Coronary artery (tissue), 2 donors: ENCODE measurements at regions not wholly inside any gene's neighbourhood (a gene's known extent, or its start where the extent isn't known, plus 50 kb on each side); places are given as distances from the start of the nearest gene placed in this dataset.

ENCODE experiments used
- DNase-seq: peaks from one replicate; pipeline ENCODE4 v3.0.0-alpha.2; 2017; ENCODE audit warnings: low spot score
- H3K27ac ChIP-seq, 2 donors: fragments of 200-600 bp; sonication (generic); one replicate each; pipeline ENCODE4 v1.5.1; 2016 to 2019
- H3K4me3 ChIP-seq: fragments of 200-600 bp; sonication (generic); 2 replicates; pipeline ENCODE4 v1.5.1; 2016; ENCODE audit warnings: mild to moderate bottlenecking, moderate library complexity
- TF ChIP-seq, protein P1 (sequence below): fragments of 200-600 bp; sonication (generic); IDR thresholded peaks from one replicate; pipeline ENCODE4 v1.5.1; 2019; ENCODE audit warnings: antibody characterized with exemption

DNA sequence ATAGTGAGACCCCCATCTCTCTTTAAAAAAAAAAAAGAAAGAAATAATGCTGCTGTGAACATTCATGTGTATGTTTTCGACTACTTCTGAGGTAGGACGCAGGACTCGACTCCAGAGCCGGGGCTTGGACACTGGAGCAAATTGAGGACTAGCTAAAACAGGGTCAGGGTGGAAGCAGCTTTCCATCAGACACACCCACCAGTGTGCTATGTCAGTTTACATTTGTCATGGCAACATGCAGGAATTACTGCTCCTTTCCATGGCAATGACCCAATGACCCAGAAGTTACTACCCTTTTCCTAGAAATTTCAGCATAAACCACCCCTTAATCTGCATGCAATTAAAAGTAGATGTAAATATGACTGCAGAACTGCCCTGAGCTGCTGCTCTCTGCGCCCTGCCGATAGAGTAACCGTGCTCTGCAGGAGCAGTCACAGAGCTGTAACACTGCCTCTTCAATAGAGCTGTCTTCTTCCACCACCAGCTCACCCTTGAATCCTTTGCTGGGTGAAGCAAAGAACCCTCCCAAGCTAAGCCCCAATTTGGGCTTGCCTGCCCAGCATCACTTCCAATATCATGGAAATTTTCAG lies 61.6 kb upstream of the ZNF599 start:
- TF ChIP-seq, protein P1, sequence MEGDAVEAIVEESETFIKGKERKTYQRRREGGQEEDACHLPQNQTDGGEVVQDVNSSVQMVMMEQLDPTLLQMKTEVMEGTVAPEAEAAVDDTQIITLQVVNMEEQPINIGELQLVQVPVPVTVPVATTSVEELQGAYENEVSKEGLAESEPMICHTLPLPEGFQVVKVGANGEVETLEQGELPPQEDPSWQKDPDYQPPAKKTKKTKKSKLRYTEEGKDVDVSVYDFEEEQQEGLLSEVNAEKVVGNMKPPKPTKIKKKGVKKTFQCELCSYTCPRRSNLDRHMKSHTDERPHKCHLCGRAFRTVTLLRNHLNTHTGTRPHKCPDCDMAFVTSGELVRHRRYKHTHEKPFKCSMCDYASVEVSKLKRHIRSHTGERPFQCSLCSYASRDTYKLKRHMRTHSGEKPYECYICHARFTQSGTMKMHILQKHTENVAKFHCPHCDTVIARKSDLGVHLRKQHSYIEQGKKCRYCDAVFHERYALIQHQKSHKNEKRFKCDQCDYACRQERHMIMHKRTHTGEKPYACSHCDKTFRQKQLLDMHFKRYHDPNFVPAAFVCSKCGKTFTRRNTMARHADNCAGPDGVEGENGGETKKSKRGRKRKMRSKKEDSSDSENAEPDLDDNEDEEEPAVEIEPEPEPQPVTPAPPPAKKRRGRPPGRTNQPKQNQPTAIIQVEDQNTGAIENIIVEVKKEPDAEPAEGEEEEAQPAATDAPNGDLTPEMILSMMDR, result no peak
- no peak overlapping the region for H3K27ac ChIP-seq
- H3K4me3 ChIP-seq, result no peak overlapping the region
- no peak for DNase-seq

DNA sequence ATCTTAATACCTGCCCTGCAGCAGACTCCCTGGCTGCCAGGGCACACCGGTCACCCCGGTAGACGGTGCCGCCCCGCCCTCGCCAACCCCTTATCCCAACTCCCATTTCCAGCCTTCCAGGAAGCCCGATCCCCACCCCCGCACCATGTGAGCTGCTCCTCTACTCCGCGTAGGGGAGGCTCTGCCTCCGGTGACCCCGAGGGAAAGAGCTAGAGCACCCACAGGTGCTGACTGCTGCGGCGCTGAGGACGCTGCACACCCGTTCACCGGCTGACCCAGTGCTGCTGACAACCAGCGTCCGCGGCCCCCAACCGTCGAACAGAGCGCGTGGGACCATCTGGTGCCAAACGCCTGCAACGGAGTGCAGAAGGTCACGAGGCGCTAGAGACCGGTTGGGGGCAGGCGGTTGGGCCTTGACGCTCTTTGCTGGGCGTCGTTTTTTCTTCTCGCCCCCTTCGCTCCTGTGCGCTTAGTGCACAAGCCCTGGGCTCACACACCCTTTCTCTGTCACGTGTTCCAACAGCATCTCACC lies 59.6 kb upstream of the ZNF599 start:
- H3K4me3 ChIP-seq, result no peak overlapping the region
- TF ChIP-seq, protein P1, result no peak
- H3K27ac ChIP-seq, result no peak overlapping the region
- no peak for DNase-seq

DNA sequence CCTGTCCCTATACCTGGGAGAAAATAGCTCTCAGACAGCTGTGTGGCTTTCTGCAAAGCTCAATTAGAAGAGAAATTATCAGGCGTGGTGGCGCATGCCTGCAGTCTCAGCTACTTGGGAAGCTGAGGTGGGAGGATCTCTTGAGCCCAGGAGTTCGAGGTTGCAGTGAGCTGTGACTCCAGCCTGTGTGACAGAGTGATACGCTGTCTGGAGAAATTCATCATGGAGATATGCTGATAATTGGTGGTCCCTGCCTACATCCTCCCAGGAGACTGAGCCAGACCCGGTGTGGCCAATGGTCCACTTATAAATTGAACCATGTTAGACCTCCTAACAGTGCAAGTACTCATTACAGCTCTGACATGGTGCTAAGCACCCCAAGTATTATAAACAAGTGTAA lies 58.7 kb upstream of the ZNF599 start:
- TF ChIP-seq, protein P1, result no peak
- DNase-seq, result no peak
- Histone ChIP-seq H3K4me3 (no peak overlapping the region), H3K27ac (no peak overlapping the region)

DNA sequence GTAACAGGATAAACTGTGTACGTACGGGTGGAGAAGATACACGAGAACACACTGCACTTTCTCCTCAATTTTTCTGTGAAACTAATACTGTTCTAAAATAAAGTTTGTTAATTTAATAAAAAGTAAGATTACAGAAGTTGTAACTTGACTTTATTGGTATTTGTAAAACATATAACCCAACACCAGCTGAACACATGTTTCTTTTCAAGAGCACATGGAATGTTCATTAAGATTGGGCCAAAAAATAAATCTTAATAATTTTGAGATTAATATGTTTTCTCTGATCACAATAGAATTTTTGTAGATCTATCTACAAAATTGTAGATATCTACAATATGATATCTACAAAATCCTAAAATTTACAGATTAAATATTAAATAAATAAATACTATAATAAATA lies 55.1 kb upstream of the ZNF599 start:
- no peak for DNase-seq
- TF ChIP-seq, protein P1, result no peak

DNA sequence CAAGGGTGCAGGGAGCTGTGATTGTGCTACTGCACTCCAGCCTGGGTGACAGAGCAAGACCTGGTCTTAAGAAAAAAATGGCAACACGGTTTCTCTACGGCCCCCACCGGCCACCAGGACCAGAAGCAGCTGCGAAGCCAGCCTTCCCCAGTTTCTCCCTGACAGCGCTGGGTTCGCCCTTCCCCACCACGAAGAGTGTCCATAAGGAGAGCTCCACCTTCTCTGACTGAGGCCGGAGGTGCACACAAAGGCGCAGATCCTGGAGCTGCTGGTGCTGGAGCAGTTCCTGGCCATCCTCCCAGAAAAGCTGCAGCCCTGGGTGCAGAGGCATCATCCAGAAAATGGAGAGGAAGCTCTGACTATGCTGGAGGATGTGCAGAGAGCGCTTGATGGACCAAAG lies 52.2 kb upstream of the ZNF599 start:
- TF ChIP-seq, protein P1, result no peak
- DNase-seq, result no peak
- Histone ChIP-seq H3K4me3 (no peak overlapping the region), H3K27ac (no peak overlapping the region)

More for the DNA sequence above, 55.1 kb upstream of the ZNF599 start:
- no peak overlapping the region for H3K4me3 ChIP-seq
- H3K27ac ChIP-seq, result no peak overlapping the region

DNA sequence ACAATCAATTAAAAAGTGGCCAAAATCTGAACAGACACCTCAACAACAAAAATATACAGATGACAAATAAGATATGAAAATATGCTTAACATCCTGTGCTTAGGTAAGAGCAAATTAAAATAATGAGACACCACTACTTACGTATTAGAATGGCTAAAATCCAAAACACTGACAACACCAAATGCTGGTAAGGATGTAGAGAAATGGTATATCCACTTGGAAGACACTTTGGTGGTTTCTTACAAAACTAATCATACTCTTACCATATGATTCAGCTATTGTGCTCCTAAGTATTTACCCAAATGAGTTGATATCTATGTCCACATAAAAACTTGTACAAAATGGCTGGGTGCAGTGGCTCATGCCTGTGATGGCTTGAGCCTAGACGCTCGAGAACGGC lies 51.7 kb upstream of the ZNF599 start:
- TF ChIP-seq, protein P1, result no peak
- H3K27ac ChIP-seq, result no peak overlapping the region
- no peak overlapping the region for H3K4me3 ChIP-seq
- no peak for DNase-seq
